ENCODE measurements at regions not wholly inside any gene's neighbourhood (a gene's known extent, or its start where the extent isn't known, plus 50 kb on each side); places are given as distances from the start of the nearest gene placed in this dataset.
A peak's percentile ranks its signal among the peaks of the same experiment; 100 is the strongest.

GRCh38 chr10:28776519-28776918, 99.2 kb downstream of the BAMBI start:
- peak overlapping the region in 1 of 3 experiments; percentile 40 for H3K27ac Mint-ChIP-seq
- H3K27me3 Mint-ChIP-seq (ENCODE audit: low read depth): peaks cover 9% of the 10 kb centered on the region
- TF ChIP-seq CTCF (IDR thresholded peaks at IDR 0.05; ENCODE audit: unreplicated experiment in 3 of 3): no peak
- H3K4me3 Mint-ChIP-seq: no peak overlapping the region
- H3K9me3 Mint-ChIP-seq: no peaks in the 10 kb centered on the region
- H3K36me3 Mint-ChIP-seq (ENCODE audit: low read depth): no peaks in the 10 kb centered on the region
- peaks cover 5% of the 10 kb centered on the region for H3K4me1 Mint-ChIP-seq

- H3K36me3 Mint-ChIP-seq (ENCODE audit: low read depth): no peaks in the 10 kb centered on the region
- peaks cover 10% of the 10 kb centered on the region for H3K4me1 Mint-ChIP-seq
- no peak overlapping the region for H3K4me3 Mint-ChIP-seq
- peaks cover 9% of the 10 kb centered on the region for H3K27me3 Mint-ChIP-seq (ENCODE audit: low read depth)
- no peaks in the 10 kb centered on the region for H3K9me3 Mint-ChIP-seq
- H3K27ac Mint-ChIP-seq: no peak overlapping the region
- TF ChIP-seq CTCF (IDR thresholded peaks at IDR 0.05; ENCODE audit: unreplicated experiment in 3 of 3): no peak
Observed at GRCh38 chr10:28777911-28778310, 100.6 kb downstream of the BAMBI start.

GRCh38 chr10:28778524-28778923, 101.2 kb downstream of the BAMBI start:
- Mint-ChIP-seq H3K27me3 (ENCODE audit: low read depth) (peaks cover 9% of the 10 kb centered on the region), H3K4me3 (no peak overlapping the region), H3K27ac (no peak overlapping the region), H3K9me3 (no peaks in the 10 kb centered on the region), H3K4me1 (peaks cover 15% of the 10 kb centered on the region), H3K36me3 (ENCODE audit: low read depth) (no peaks in the 10 kb centered on the region)
- TF ChIP-seq CTCF (IDR thresholded peaks at IDR 0.05; ENCODE audit: unreplicated experiment in 3 of 3): no peak

GRCh38 chr10:28781296-28781695, 104.0 kb downstream of the BAMBI start:
- no peaks in the 10 kb centered on the region for H3K9me3 Mint-ChIP-seq

GRCh38 chr10:28783087-28783486, 105.8 kb downstream of the BAMBI start:
- Mint-ChIP-seq H3K9me3 (no peaks in the 10 kb centered on the region), H3K27ac (peak overlapping the region; percentile 5 to 55 (median 35)), H3K27me3 (ENCODE audit: low read depth) (peaks cover 3% of the 10 kb centered on the region), H3K4me1 (peaks cover 16% of the 10 kb centered on the region), H3K4me3 (no peak overlapping the region), H3K36me3 (ENCODE audit: low read depth) (no peaks in the 10 kb centered on the region)
- no peak for TF ChIP-seq CTCF (IDR thresholded peaks at IDR 0.05; ENCODE audit: unreplicated experiment in 3 of 3)

More at GRCh38 chr10:28781296-28781695, 104.0 kb downstream of the BAMBI start:
- Mint-ChIP-seq H3K27me3 (ENCODE audit: low read depth) (peaks cover 9% of the 10 kb centered on the region), H3K4me3 (no peak overlapping the region), H3K27ac (no peak overlapping the region), H3K36me3 (ENCODE audit: low read depth) (no peaks in the 10 kb centered on the region), H3K4me1 (peaks cover 16% of the 10 kb centered on the region)
- no peak for TF ChIP-seq CTCF (IDR thresholded peaks at IDR 0.05; ENCODE audit: unreplicated experiment in 3 of 3)

GRCh38 chr10:28785018-28785417, 107.7 kb downstream of the BAMBI start:
- Mint-ChIP-seq H3K4me3 (no peak overlapping the region), H3K36me3 (ENCODE audit: low read depth) (no peaks in the 10 kb centered on the region), H3K9me3 (no peaks in the 10 kb centered on the region), H3K27ac (peak overlapping the region in 1 of 3 experiments; percentile 32), H3K4me1 (peaks cover 30% of the 10 kb centered on the region), H3K27me3 (ENCODE audit: low read depth) (no peaks in the 10 kb centered on the region)
- no peak for TF ChIP-seq CTCF (IDR thresholded peaks at IDR 0.05; ENCODE audit: unreplicated experiment in 3 of 3)

Data from nephron (organoid).